ENCODE measurements at regions not wholly inside any gene's neighbourhood (a gene's known extent, or its start where the extent isn't known, plus 50 kb on each side); places are given as distances from the start of the nearest gene placed in this dataset.

- TF ChIP-seq SUZ12 (IDR thresholded peaks at IDR 0.05; ENCODE audit: extremely low read depth, insufficient read depth, insufficient read length): no peak
- no peak for TF ChIP-seq YY1 (IDR thresholded peaks at IDR 0.05; ENCODE audit: insufficient read depth, insufficient read length)
These were observed 205.8 kb upstream of the SHH start for GRCh38 chr7:156017916-156018700.
